ENCODE measurements at regions not wholly inside any gene's neighbourhood (a gene's known extent, or its start where the extent isn't known, plus 50 kb on each side); places are given as distances from the start of the nearest gene placed in this dataset.
"Not testable (repeated sequence)": the region's sequence is repeated elsewhere in the genome, so short reads cannot be mapped to it uniquely, and the experiment has no call there.

DNA sequence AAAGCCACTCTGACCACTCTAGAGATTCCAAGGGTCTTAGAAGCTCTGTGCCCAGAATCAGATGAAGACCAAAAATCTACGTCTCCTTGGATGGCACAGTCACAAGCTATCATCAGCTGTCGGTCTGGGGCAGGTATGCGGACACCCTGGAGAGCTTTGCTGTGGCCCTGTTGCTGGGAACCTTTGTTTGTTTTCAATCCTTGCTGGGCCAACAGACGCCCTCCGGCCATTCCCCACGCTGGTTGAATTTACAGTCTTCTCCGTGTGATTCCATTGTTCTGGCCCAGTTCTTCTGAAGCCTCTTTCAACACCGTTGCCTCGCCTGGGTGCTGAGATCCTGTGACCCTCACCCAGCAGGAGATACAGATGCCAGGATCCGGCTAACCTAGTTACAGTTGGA lies 149.4 kb upstream of the PFKP start:
- H3K36me3 Mint-ChIP-seq (ENCODE audit: low read depth), result no peaks in the 10 kb centered on the region
- no peaks in the 10 kb centered on the region for H3K9me3 Mint-ChIP-seq
- peaks cover 16% of the 10 kb centered on the region for H3K27me3 Mint-ChIP-seq
- H3K4me3 Mint-ChIP-seq, result no peak overlapping the region
- H3K27ac Mint-ChIP-seq, result no peak overlapping the region
- peaks cover 31% of the 10 kb centered on the region for H3K4me1 Mint-ChIP-seq (ENCODE audit: low read depth)
- intact Hi-C loops (cut with micrococcal nuclease), result no loop called here

DNA sequence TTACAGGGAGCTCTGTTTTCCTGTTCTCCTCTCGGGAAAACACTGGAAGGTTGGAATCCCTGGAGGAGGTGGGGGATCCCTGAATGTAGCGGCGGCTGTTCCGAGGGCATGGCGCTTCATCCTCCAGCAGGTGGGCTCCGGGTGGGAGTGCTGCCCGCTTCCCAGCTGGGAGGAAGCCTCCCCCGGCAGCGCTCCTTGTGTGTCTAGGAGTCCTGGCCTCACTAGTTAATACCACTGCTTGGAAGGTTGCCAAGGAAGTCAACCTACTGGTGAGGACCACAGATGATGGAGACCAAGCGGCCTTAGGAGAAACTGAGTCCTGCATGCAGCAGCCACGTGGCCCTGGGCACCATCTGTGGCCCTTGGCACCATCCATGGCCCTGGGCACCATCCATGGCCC lies 151.9 kb upstream of the PFKP start:
- H3K4me3 Mint-ChIP-seq, result no peak overlapping the region
- H3K36me3 Mint-ChIP-seq (ENCODE audit: low read depth), result no peaks in the 10 kb centered on the region
- no peak overlapping the region for H3K27ac Mint-ChIP-seq
- H3K9me3 Mint-ChIP-seq, result no peaks in the 10 kb centered on the region
- peaks cover 4% of the 10 kb centered on the region for H3K27me3 Mint-ChIP-seq
- intact Hi-C loops (cut with micrococcal nuclease), result no loop called here
- H3K4me1 Mint-ChIP-seq (ENCODE audit: low read depth), result peaks cover 15% of the 10 kb centered on the region

DNA sequence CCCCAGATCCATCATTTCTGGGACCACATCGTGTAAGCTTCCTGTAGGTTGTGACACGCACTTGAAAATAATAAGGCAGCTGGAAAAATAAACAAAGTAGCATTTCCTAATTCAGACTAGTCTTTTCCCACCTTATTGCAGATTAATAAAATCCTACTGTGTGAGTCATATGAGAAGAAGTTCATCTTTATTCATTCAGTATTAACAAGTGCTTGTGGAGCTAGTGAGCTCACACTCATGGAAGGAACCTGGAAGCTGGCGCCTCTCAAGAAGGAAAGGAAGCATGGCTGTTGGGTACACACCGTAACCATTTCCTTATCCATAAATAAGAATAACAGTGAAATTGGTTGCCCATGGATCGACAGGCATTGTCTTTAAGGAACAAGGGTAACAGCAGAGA lies 152.6 kb upstream of the PFKP start:
- Mint-ChIP-seq H3K27me3 (peaks cover 4% of the 10 kb centered on the region), H3K27ac (no peak overlapping the region), H3K9me3 (no peaks in the 10 kb centered on the region), H3K4me1 (ENCODE audit: low read depth) (peaks cover 8% of the 10 kb centered on the region), H3K36me3 (ENCODE audit: low read depth) (no peaks in the 10 kb centered on the region), H3K4me3 (no peak overlapping the region)
- intact Hi-C loops (cut with micrococcal nuclease), result no loop called here

DNA sequence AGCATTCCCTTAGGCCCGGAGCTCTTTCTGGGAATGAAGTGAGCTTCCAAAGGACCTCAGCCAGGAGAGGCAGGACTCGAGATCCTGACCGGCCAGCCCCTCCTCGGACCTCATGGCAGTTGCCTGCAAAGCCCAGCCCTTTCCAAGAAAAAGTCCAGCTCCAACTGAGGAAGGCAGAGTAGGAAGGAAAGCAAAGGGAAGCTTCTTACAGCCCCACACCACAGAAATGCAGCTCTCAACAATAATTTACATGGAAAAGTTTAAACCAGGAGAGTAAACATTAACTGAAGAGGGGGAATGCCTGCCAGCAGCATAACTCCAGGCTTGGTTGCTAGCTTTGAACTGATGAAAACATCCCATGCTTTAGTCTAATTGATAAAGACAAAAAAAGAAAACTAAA lies 153.9 kb upstream of the PFKP start:
- no peak overlapping the region for H3K27ac Mint-ChIP-seq
- H3K9me3 Mint-ChIP-seq, result no peaks in the 10 kb centered on the region
- no peak overlapping the region for H3K4me3 Mint-ChIP-seq
- intact Hi-C loops (cut with micrococcal nuclease), result no loop called here
- peaks cover 4% of the 10 kb centered on the region for H3K27me3 Mint-ChIP-seq
- no peaks in the 10 kb centered on the region for H3K36me3 Mint-ChIP-seq (ENCODE audit: low read depth)
- H3K4me1 Mint-ChIP-seq (ENCODE audit: low read depth), result peaks cover 5% of the 10 kb centered on the region

DNA sequence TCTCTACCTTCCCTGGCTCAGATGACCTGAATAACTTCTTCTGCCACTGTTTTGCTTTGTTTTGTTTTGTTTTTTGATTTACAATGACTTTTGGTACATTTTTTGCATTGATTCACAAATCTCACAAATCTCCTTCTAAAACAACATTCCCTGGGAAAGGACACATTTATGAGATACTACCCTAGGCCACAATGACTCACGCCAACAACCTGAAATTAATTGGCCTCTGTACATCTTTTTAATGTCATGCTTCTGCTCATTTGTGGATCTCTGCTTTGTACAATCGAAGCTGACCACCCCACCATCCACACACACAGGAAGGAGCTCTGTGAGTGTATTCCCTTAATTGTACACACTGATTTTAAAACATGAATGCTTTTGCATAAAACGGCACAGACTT lies 156.7 kb upstream of the PFKP start:
- intact Hi-C loops (cut with micrococcal nuclease), result no loop called here
- no peaks in the 10 kb centered on the region for H3K36me3 Mint-ChIP-seq (ENCODE audit: low read depth)
- H3K27me3 Mint-ChIP-seq, result peaks cover 4% of the 10 kb centered on the region
- H3K4me3 Mint-ChIP-seq, result no peak overlapping the region
- H3K27ac Mint-ChIP-seq, result no peak overlapping the region
- H3K4me1 Mint-ChIP-seq (ENCODE audit: low read depth), result no peaks in the 10 kb centered on the region
- H3K9me3 Mint-ChIP-seq, result no peaks in the 10 kb centered on the region

DNA sequence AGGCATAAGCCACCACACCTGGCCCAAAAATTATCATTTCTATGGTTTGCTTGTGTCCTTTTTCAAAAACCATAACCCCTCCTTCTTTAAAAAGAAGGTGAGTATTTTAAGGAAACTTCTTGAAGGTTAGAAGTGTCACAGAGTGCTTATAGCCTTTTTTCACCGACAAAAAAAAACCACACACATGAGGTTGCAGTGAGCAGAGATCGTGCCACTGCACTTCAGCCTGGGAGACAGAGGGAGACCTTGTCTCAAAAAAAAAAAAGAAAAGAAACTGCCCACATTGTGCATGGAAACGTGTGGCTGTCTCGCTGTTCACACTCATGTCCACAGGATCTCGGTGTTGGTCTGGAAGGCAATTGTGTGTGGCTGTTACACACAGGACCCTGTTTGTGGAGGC lies 157.4 kb upstream of the PFKP start:
- H3K4me1 Mint-ChIP-seq (ENCODE audit: low read depth), result no peaks in the 10 kb centered on the region
- no peak overlapping the region for H3K27ac Mint-ChIP-seq
- intact Hi-C loops (cut with micrococcal nuclease), result no loop called here
- no peaks in the 10 kb centered on the region for H3K36me3 Mint-ChIP-seq (ENCODE audit: low read depth)
- peaks cover 4% of the 10 kb centered on the region for H3K27me3 Mint-ChIP-seq
- no peak overlapping the region for H3K4me3 Mint-ChIP-seq
- H3K9me3 Mint-ChIP-seq, result no peaks in the 10 kb centered on the region

DNA sequence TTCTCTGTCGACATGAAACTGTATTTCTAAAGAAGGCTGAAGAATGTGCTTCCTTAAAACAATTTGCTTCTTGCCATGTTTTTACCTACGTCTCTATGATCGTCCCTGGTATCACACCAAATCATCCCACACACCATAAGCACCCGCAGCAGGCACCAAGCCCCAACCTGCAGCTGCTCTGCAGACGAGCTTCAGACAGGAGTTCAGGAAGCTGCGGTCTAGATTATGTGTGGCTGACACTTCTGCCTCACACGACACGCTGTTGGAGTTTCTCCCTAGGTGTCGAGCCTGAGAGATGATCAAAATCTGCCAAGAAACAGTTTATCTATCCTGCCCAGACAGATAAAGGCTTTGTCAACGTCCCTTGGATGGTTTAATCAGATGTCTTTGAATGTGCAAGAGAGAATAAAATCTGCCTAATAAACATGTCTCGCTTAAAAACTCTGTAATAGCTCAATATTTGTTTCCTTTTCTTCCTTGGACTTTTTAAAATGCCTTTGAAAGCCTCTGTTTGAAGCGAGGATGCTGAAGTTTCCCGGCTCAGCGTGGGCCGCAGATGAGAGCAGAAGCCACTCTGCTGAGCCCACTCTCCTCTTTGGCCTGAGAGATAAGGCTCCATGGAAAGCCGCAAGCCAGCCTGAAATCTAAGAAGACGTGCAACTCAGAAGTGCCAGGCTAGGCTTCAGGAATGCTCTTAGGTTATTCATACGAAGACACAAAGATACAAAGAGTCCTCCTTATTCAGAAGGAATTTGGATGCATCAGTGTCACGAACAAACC lies 158.3 kb upstream of the PFKP start:
- Mint-ChIP-seq H3K9me3 (no peaks in the 10 kb centered on the region), H3K4me1 (ENCODE audit: low read depth) (no peaks in the 10 kb centered on the region), H3K36me3 (ENCODE audit: low read depth) (no peaks in the 10 kb centered on the region), H3K27ac (no peak overlapping the region), H3K4me3 (no peak overlapping the region), H3K27me3 (peaks cover 4% of the 10 kb centered on the region)
- intact Hi-C loops (cut with micrococcal nuclease), result no loop called here

DNA sequence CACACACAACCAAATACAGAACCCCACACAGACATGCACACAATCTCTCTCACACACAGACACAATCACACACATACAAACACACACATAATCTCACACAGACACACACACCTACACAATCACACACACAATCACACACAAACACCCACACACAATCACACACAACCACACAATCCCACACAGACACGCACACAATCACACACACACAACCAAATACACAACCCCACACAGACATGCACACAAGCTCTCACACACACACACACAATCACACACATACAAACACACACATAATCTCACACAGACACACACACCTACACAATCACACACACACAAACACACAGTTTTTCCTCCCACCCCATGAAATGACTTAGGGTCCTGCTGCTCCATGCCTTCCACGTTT lies 160.4 kb upstream of the PFKP start:
- intact Hi-C loops (cut with micrococcal nuclease), result no loop called here
- H3K9me3 Mint-ChIP-seq, result no peaks in the 10 kb centered on the region
- no peaks in the 10 kb centered on the region for H3K36me3 Mint-ChIP-seq (ENCODE audit: low read depth)
- peaks cover 6% of the 10 kb centered on the region for H3K27me3 Mint-ChIP-seq
- no peak overlapping the region for H3K4me3 Mint-ChIP-seq
- no peak overlapping the region for H3K27ac Mint-ChIP-seq
- peaks cover 12% of the 10 kb centered on the region for H3K4me1 Mint-ChIP-seq (ENCODE audit: low read depth)

DNA sequence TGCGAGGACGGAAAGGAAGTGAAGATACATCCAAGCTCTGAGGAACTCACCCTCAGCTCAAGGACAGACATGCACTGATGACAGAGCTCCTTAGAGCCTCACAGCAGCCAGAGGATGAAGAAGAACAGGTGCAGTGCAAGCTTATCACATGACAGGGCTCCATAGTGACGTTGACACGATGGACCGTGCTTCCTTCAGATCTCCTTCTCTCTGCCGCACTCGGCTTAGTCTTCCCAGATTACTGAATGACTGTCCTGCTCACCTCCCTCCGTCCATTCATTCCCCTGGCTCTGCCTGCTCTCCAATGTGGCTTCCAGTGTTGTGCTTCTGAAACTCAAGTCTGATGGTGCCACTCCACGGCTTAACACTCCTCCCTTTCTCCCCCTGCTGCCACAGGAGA lies 161.5 kb upstream of the PFKP start:
- no peak overlapping the region for H3K4me3 Mint-ChIP-seq
- H3K36me3 Mint-ChIP-seq (ENCODE audit: low read depth), result no peaks in the 10 kb centered on the region
- intact Hi-C loops (cut with micrococcal nuclease), result no loop called here
- H3K4me1 Mint-ChIP-seq (ENCODE audit: low read depth), result peaks cover 12% of the 10 kb centered on the region
- no peak overlapping the region for H3K27ac Mint-ChIP-seq
- no peaks in the 10 kb centered on the region for H3K9me3 Mint-ChIP-seq
- peaks cover 6% of the 10 kb centered on the region for H3K27me3 Mint-ChIP-seq

DNA sequence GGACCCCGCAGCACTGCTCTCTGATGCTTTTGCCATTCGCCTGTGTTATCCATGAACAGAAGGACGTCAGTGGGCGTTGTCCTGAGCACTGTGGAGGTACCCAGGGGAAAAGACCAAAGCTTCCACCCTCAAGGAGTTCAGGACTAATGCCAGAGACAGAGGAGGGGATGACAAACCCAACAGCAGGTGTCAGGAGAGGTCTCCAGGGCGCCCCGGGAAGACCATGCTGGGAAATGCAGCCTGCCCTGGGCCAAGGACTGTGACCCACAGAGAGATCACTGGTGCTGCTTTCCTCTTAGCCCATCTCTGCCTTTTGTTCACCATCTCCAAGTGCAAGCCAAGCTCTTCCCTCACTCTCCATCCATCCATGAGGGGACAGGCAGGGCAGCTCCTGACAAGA lies 166.8 kb upstream of the PFKP start:
- peaks cover 7% of the 10 kb centered on the region for H3K27me3 Mint-ChIP-seq
- H3K9me3 Mint-ChIP-seq, result no peaks in the 10 kb centered on the region
- intact Hi-C loops (cut with micrococcal nuclease), result no loop called here
- no peaks in the 10 kb centered on the region for H3K36me3 Mint-ChIP-seq (ENCODE audit: low read depth)
- H3K27ac Mint-ChIP-seq, result no peak overlapping the region
- peaks cover 43% of the 10 kb centered on the region for H3K4me1 Mint-ChIP-seq (ENCODE audit: low read depth)
- no peak overlapping the region for H3K4me3 Mint-ChIP-seq

DNA sequence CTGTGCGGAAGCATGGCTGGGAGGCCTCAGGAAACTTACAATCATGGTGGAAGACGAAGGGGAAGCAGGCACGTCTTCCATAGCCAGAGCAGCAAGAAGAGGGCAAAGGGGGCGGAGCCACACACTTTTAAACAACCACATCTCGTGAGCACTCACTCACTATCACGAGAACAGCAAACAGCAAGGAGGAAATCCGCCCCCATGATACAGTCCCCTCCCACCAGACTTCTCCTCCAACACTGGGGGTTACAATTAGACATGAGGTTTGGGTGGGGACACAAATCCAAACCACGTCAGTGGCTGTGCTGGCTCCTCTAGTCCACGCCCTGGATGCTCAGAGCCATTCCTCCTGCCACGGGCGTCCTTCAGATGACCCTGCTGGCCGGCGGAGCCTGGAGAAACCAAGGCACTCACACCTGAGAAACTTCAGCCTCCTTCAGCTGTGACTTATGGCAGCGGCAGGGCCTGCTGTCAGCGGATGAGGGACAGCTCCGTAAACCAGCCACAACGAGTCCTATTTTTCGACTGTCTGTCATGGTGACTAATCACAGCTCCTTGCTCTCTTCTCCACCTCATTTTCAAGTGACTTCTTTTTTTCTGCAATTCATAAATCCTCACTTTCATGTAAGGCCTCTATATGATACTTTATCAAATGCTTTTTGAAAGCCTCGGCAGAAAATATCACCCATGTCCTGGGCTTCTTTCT lies 167.9 kb upstream of the PFKP start:
- peaks cover 7% of the 10 kb centered on the region for H3K27me3 Mint-ChIP-seq
- intact Hi-C loops (cut with micrococcal nuclease), result no loop called here
- no peaks in the 10 kb centered on the region for H3K9me3 Mint-ChIP-seq
- H3K4me1 Mint-ChIP-seq (ENCODE audit: low read depth), result peaks cover 43% of the 10 kb centered on the region
- H3K4me3 Mint-ChIP-seq, result no peak overlapping the region
- no peak overlapping the region for H3K27ac Mint-ChIP-seq
- H3K36me3 Mint-ChIP-seq (ENCODE audit: low read depth), result no peaks in the 10 kb centered on the region

DNA sequence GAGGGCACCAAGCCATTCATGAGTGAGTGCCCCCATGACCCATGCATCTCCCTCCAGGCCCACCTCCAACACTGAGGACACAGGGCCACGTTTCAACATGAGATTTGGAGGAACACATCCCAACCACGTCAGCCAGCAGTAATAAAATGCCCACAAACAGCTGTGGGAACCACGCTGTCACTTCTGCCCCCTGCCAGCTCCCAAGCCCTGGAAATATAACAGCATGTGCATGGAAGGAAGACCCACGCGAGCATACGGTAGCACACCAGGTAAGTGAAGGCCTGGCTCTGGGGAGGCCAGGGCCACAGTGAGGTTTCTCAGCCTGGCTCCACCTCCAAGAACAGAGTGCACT lies 168.9 kb upstream of the PFKP start:
- intact Hi-C loops (cut with micrococcal nuclease), result no loop called here
- no peaks in the 10 kb centered on the region for H3K36me3 Mint-ChIP-seq (ENCODE audit: low read depth)
- no peak overlapping the region for H3K27ac Mint-ChIP-seq
- H3K27me3 Mint-ChIP-seq, result peaks cover 3% of the 10 kb centered on the region
- no peaks in the 10 kb centered on the region for H3K9me3 Mint-ChIP-seq
- no peak overlapping the region for H3K4me3 Mint-ChIP-seq
- peaks cover 44% of the 10 kb centered on the region for H3K4me1 Mint-ChIP-seq (ENCODE audit: low read depth)

DNA sequence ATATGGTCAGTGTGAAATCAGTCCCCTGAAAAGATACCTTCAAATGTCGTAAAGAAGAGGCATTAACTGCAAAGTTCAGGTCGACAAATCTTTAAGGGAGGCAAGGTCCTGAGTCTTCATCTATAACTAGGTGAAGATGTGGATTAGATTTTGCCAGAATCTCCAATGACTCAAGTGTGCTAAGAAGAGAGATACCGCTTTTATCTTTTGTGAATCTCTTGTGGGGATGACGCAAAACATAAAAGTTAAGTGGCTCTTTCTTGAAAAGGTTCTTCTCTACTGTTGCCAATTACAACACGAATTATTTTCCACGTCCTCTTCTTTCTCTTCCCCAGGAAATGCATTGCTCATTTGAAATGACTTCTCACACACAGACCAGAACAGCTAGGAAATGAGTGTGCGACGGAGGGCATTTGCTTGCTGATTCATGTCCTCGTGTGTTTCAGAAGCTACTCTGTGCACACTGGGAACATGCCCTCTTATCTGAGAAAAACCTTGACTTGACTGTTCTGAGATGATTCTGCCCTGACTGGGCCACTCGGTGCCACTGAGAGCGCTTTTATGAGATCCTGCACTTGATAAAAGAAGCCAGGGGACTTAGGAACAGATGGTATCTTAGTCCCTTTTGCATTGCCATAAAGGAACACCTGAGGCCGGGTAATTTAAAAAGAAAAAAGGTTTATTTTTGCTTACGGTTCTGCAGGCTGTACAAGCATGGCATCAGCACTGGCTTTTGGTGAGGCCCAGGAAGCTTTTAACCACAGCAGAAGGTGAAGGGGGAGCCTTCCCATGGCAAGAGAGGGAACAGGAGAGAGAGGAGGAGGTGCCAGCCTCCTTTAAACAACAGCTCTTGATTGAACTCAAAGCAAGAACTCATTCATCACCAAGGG lies 169.5 kb upstream of the PFKP start:
- Mint-ChIP-seq H3K36me3 (ENCODE audit: low read depth) (no peaks in the 10 kb centered on the region), H3K4me3 (no peak overlapping the region), H3K4me1 (ENCODE audit: low read depth) (peaks cover 48% of the 10 kb centered on the region), H3K27me3 (peaks cover 2% of the 10 kb centered on the region), H3K9me3 (no peaks in the 10 kb centered on the region), H3K27ac (no peak overlapping the region)
- intact Hi-C loops (cut with micrococcal nuclease), result no loop called here

DNA sequence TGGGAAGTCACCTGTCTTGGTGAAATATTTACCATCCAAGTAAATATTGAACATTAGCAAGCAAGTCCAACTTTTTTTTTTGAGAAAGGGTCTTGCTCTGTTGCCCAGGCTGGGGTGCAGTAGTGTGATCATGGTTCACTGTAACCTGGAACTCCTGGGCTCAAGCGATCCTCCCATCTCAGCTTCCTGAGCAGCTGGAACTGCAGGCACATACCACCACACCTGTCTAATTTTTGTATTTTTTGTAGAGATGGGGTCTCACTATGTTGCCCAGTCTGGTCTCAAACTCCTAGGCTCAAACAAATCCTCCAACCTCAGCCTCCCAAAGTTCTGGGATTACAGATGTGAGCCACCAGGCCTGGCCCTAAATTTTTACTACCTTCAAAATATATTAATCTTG lies 171.0 kb upstream of the PFKP start:
- H3K27me3 Mint-ChIP-seq; intact Hi-C loops (cut with micrococcal nuclease); H3K9me3 Mint-ChIP-seq; H3K4me3 Mint-ChIP-seq; H3K27ac Mint-ChIP-seq; H3K36me3 Mint-ChIP-seq (ENCODE audit: low read depth): not testable (repeated sequence)
- peaks cover 45% of the 10 kb centered on the region for H3K4me1 Mint-ChIP-seq (ENCODE audit: low read depth)

Measured in dendritic cell treated with granulocyte-macrophage colony-stimulating factor and Interleukin-4, amounts not matched to agents 40 ng/mL and 50 ng/mL, for 4 days (primary cell).